Hematopoietic multipotent progenitor cell treated with erythropoietin and hydrocortisone succinate and interleukin-3 and kit ligand, for 17 days (in vitro differentiated cells): ENCODE measurements at regions not wholly inside any gene's neighbourhood (a gene's known extent, or its start where the extent isn't known, plus 50 kb on each side); places are given as distances from the start of the nearest gene placed in this dataset.

Experiments used
- DNase-seq: peaks from one replicate; pipeline ENCODE4 v3.0.0-alpha.2; 2015; ENCODE audit warnings: low spot score

DNA sequence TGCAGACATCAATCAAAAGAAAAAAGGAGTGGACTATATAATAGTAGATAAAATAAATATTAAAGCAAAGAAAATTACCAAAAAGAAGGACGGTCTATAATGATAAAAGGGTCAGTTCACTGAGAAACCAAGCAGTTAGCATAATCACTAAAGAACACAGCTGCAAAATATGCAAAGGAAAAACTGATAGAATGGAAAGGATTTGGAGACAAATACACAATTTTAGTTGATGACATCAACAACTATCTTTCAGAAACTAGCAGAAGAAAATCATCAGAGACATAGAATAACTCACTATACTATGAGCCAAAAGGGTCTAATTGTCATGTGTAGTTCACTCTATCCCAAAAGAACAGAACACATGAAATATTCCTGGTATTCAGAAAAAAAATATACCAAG, 316.4 kb upstream of the IGFBP3 start:
- no peak for DNase-seq

GRCh38 chr7:46233585-46234329, 312.7 kb upstream of the IGFBP3 start:
- no peak for DNase-seq

GRCh38 chr7:46230990-46231305, 309.9 kb upstream of the IGFBP3 start:
- no peak for DNase-seq

GRCh38 chr7:46230298-46230989, 309.4 kb upstream of the IGFBP3 start:
- no peak for DNase-seq

DNA sequence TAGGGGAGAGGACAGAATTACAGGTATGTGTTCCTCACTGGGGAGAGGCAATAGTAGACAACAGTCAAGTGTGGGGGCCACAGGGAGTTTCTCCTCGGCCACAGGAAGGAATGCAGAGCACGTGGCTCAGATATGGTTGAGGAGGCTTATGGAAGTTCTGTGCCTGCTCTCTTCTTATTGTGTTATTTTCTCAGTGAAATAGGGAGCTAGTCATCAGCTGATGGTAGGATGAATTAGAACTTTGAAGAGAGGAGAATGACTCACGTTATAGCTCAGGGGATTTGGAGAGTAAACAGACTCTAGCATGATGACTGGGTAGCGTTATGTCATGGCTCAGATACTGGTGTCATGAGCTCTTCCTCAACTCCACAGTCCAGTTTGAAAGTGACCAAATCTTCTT, 308.3 kb upstream of the IGFBP3 start:
- DNase-seq, result no peak

DNA sequence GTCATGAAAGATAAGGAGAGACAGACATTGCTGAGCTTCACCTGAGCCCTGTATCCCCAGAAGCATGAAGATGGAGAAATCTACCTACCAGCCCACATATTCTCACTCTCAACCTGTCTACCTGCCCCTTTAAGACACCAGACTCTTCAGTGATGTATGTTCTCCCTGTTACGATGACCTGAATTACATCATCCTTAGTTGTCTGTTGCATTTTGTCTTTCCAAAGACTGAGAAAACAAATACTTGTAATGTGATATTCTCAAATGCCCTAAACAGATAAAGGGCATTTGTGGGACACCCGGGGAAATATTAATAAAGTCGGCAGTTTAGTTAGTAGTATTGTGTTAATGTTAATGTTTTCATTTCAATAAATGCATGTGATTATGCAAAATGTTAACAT, 305.8 kb upstream of the IGFBP3 start:
- DNase-seq, result no peak

DNA sequence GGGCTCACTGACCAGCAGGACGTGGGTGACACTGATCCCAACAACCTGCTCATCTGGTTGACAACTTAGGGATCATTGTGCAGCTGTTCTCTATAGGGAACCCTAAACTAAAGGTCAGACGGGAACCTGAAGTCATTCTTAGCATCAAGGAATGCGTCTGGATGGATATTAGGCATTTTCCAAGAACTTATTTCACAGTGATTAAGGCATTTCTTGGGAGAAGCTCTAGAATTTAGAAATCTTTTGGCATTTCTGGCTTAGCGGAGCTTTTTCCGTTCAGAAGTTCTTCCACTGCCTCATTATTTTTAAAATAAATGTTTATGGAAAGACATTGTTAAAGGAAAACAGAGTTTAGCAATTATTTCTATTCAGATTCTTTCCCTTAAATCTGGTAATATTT, 303.3 kb upstream of the IGFBP3 start:
- no peak for DNase-seq

DNA sequence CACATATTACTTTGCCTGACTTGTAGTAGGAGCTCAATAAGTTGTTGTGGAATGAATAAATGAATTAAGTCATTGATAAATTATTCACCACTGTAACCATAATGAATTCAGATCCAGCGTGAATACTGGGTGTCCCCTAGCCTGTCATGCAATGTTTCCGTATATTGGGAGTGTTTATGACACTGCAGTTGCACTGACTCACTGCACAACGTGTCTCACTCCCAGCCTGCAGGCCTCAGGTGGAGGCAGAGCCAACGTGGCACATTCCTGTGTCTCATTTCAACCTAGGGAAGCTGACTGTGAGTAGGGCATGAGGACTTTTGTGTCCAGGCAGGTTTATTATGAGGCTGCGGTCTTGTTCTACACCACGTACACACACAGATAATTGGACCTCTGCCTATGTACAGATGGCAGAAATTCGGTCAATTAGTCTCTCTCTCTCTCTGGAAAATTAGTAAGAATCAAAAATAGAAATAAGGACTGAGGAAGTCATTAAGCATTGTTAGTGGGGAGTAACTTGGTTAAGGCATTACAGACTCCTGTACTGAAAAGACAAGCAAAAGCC, 299.1 kb upstream of the IGFBP3 start:
- DNase-seq, result no peak

DNA sequence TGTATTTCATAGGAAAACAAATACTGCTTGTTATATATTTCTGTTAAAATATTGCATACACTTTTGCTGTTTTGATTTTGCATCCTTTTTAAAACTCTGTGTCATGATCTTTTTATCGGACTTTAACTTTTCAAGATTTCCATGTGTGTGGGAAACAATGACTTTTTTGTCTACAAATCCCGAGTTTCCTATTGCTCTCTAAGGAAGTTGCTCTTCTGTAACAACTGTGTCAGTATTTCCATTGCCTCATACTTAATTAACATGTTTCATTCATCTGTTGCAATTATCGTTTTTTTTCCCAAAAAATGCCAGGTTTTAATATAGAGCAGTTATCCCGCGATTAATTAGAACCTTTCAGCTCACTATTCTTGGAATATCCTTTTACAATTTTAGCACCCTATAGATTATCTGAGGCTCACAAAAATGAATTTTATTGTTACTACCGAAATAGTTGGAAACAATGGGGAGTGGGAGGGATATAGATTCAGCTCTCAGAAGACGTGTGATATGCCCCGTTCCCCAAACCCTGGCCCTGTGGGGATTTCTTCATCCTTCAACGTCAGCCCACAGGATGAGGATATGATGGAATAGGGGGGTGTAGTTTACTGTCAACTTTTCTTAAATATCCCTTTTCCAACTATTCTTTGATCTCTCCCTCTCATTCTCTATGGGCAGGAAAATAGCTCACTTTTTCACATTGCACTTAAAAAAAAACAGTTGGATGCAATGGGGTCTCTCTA, 297.6 kb upstream of the IGFBP3 start:
- DNase-seq, result no peak

DNA sequence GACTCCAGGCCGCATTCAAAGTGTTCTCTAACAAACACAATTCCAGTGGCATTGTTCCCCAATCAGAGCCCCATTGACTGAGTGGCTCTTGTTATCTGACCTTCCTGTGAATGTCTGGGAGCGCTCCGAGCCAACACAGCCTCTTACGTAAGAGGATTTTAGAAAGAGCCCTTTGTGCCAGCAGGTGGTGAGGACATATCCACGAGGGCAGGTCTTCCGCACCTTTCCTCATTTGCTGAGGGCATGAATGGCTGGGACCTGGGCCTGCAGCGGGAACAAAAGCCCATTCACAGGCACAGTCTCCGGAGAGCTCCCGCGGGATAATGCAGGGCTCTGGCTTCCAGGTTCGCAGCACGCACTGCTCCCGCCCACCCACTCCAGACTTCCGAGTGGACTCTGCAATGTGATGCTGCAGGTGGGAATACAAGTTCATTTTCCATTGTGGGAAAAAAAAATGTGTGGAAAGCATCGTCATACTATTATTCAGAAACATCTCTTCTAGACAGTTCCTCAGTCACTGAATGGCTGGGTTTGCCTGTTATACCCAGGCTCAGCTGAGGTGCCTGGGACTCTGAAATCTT, 295.0 kb upstream of the IGFBP3 start:
- DNase-seq, result no peak

DNA sequence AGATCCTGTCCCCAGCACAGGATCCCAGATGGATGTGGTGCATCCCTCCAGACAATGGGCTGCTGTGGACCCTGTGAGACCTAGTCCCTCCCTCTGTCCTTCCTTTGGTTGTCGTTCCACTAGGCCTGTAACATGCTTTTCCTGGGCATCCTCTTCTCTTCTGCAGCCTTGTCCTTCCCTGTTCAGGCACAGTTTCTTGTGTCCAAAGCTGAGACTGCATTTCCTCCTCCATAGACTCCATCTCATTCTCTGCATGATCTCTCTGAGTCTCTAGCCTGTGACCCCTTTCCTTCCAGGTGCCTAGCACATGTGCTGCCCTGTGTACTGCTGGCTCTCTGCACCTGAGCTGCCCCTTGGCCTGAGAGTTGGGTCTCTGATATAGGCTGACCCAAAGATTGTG, 293.5 kb upstream of the IGFBP3 start:
- no peak for DNase-seq

DNA sequence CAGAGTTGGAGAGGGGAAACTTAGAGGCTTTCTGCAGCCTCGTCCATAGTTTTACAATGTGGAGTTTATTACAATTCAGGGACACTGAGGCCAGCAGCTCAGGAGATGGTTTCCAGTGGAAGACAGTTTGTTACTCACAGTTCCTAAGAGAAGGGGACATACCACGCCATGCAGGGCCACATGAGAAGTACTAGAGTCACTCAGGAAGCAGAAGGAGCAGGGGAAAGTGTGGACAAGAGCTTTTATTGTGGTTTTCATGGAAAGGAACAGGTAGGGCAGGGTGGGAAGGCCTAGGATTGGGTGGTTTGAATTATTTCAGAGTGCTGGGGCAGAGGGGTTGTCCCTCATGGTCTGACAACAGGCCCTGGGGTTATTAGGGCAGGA, 292.1 kb upstream of the IGFBP3 start:
- no peak for DNase-seq

DNA sequence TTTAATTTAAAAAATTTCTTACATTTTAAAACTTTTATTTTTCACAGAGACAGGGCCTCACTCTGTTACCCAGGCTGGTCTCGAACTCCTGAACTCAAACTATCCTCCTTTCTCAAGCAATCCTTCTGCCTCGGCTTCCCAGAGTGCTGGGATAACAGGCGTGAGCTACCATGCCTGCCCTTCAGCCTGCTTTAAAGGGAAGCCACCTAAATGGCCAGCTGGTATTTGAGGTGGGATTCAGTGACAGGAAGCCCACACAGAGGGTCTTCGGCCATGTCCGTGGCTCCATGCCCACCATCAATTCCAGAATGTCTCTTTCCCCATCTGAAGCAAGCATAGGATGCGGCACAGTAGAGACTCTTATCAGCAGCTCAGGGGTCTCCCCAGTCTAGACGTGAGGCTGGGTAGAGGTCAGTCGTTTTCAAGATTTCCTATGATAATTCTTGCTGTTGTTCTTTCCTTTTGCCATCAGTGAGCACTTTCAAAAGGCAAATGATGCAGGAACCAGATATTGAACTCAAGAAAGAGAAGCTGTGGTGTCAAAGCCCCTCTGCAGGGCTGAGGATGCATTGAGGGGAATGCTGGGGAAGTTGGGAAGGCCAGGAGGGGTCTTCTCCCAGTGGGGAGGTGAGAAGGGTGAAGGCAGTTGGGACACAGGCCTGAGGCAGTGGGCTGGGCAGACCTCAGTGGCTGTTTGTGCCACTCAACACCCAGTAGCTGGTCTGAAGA, 291.5 kb upstream of the IGFBP3 start:
- DNase-seq, result no peak

DNA sequence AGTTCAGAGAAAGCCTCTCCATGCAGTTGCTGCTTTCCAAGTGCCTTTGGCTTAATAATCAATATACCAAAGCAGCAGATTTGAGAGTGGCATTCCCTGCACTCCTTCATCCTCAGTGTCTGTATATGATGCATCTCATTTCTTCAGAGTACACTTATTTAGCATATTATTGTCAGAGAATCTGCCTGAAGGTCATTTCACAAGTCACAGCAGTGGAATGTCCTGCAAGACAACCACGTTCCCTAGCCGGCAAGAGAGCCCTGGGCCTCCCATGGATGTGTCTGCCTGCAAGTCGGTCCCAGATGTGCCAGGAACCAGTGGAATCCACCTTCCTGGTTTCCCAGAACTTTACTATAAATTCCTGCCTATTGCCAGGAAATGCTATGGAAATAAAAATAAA, 289.4 kb upstream of the IGFBP3 start:
- no peak for DNase-seq

DNA sequence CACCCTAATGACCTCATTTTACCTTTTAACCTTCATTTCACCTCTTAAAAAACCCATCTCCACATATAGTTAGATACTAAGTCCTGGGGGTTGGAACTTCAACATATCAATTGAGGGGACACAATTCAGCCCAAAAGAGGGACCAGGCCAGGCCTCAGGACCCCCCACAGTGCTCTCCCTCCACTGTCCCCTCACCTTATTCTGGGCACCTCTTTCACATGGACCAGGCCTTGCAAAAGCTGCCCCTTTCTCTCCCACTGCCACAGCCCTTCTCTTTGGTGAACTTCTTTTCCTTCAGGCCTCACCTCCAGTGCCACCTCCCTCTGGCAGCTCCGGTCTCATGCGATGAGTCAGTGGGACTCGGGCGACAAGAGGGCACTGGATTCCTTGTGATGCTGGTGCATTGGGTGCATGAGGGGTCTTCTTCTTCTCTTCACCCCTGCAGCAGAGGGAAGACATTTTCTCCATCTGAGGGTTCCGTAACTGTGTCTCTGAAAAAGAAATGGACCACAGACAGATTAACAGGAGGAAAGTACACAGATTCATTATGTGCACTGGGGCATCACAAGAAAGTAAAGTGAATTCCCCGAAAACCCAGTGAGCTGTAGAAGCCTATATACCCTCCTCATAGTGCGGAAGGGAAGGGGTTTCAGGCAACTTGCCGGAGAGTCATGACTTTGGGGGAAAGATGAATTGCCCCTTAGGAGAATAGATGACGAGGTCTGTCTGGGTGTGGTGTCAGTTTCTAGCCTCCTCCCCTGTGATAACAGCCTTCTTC, 288.7 kb upstream of the IGFBP3 start:
- DNase-seq, result no peak

- no peak for DNase-seq
Measured at GRCh38 chr7:46208635-46209525, 287.8 kb upstream of the IGFBP3 start.

GRCh38 chr7:46207931-46208634, 287.0 kb upstream of the IGFBP3 start:
- no peak for DNase-seq

DNA sequence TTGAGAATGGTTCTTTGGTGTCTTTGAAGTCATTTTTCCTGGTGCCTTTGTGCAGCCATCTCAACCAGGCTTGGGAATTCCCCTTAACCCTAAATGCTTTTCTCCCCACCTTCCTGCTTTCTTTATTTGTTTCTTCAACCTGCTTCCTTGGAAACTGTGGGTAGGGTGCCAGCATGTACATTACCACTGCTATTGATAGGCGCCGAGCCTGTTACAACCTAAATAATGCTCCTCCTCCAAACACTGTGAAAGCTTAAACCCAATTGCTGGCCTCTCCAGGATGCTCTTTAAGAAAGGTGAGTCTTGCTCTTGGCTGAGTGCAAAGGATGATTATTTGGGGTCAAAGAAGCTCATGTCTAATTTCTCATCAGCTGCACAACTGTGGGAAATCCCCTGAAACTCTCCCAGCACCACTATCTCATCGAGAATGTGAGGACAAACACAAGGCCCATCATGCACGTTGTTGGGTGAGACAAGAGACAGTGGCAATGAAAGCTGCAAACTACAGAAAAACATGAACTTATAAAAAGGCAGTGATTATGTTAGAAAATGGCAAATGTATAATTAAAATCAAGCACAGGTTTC, 285.5 kb upstream of the IGFBP3 start:
- DNase-seq, result no peak

- DNase-seq, result no peak
Measured at GRCh38 chr7:46205478-46205877, 284.4 kb upstream of the IGFBP3 start.
